NCI-H526 treated with DMSO at 0.1 percent for 48 hours (cell line): ENCODE measurements at regions not wholly inside any gene's neighbourhood (a gene's known extent, or its start where the extent isn't known, plus 50 kb on each side); places are given as distances from the start of the nearest gene placed in this dataset.
"Not testable (repeated sequence)": the region's sequence is repeated elsewhere in the genome, so short reads cannot be mapped to it uniquely, and the experiment has no call there.

Experiments used
- DNase-seq: peaks from one replicate; lab custom pipeline; 2025; lab: John Stamatoyannopoulos, UW

- not testable (repeated sequence) for DNase-seq
Measured at GRCh38 chr5:148744380-148744779, 82.0 kb upstream of the ADRB2 start.

GRCh38 chr5:148746826-148747535 is 79.4 kb upstream of the ADRB2 start:
- DNase-seq, result no peak

GRCh38 chr5:148747536-148747906 is 78.9 kb upstream of the ADRB2 start:
- no peak for DNase-seq

GRCh38 chr5:148748702-148749392 is 77.6 kb upstream of the ADRB2 start:
- no peak for DNase-seq

- no peak for DNase-seq
Measured at GRCh38 chr5:148750614-148751013, 75.8 kb upstream of the ADRB2 start.

- no peak for DNase-seq
Measured at GRCh38 chr5:148751025-148751424, 75.4 kb upstream of the ADRB2 start.

- DNase-seq, result not testable (repeated sequence)
Measured at GRCh38 chr5:148752375-148752774, 74.0 kb upstream of the ADRB2 start.

- DNase-seq, result no peak
Measured at GRCh38 chr5:148759101-148759500, 67.3 kb upstream of the ADRB2 start.

GRCh38 chr5:148760945-148761638 is 65.3 kb upstream of the ADRB2 start:
- DNase-seq, result no peak

GRCh38 chr5:148763996-148764395 is 62.4 kb upstream of the ADRB2 start:
- DNase-seq, result no peak

GRCh38 chr5:148765061-148765460 is 61.4 kb upstream of the ADRB2 start:
- no peak for DNase-seq

GRCh38 chr5:148768806-148769415 is 57.5 kb upstream of the ADRB2 start:
- no peak for DNase-seq

- no peak for DNase-seq
Measured at GRCh38 chr5:148769941-148770340, 56.5 kb upstream of the ADRB2 start.

GRCh38 chr5:148774313-148774712 is 52.1 kb upstream of the ADRB2 start:
- no peak for DNase-seq

- no peak for DNase-seq
Measured at GRCh38 chr5:148776261-148776660, 50.1 kb upstream of the ADRB2 start.
